Large intestine (tissue), 3 donors: ENCODE measurements at regions not wholly inside any gene's neighbourhood (a gene's known extent, or its start where the extent isn't known, plus 50 kb on each side); places are given as distances from the start of the nearest gene placed in this dataset.

Experiments used
- DNase-seq, 2 donors: peaks; one replicate each; pipeline versions ENCODE4 v3.0.0 to v3.0.0-alpha.2; 2013
- H3K27ac ChIP-seq: one replicate; pipeline ENCODE4 v1.5.1; 2013; ENCODE audit warnings: low read length
- H3K27me3 ChIP-seq: 2 replicates; pipeline ENCODE4 v1.6.1; 2013; ENCODE audit warnings: low read length; ENCODE audit not compliant: control insufficient read depth, insufficient read depth
- H3K36me3 ChIP-seq: 2 replicates; pipeline ENCODE4 v1.6.1; 2013; ENCODE audit warnings: low read length; ENCODE audit not compliant: control insufficient read depth, insufficient read depth
- H3K4me1 ChIP-seq: one replicate; pipeline ENCODE4 v1.6.1; 2013; ENCODE audit warnings: low read length; ENCODE audit not compliant: control insufficient read depth, insufficient read depth
- H3K4me3 ChIP-seq: one replicate; pipeline ENCODE4 v1.5.1; 2013; ENCODE audit warnings: low read length
- H3K9me3 ChIP-seq: one replicate; pipeline ENCODE4 v1.6.1; 2013; ENCODE audit warnings: mild to moderate bottlenecking, low read depth, low read length, moderate library complexity; ENCODE audit not compliant: control insufficient read depth
- WGBS: methylation state at CpG from one replicate; pipeline ENCODE4 v1.1.5; 2013; ENCODE audit warnings: low lambda C conversion rate; ENCODE audit not compliant: insufficient coverage; 5-methylcytosine and 5-hydroxymethylcytosine counted together

DNA sequence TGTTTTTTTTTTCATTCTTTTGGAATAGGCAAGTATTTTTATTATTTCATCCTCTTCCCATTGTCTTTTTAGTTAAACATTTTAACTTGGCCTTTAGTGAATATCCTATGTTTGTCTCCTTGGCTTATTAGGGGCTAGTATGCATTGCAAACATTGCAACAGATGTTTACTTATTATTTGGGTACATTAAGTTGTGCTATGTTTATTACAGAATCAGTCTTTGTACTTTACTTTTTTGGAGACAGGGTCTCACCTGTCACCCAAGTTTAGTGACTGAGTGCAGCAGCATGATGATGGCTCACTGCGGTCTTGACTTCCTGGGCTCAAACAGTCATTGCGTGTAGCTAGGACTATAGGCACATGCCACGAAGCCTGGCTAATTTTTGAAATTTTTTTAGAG lies 51.1 kb upstream of the NUDT6 start:
- H3K36me3 ChIP-seq: peaks cover 16% of the 10 kb centered on the region
- peaks cover 10% of the 10 kb centered on the region for H3K9me3 ChIP-seq
- no peak for DNase-seq
- no CpG with 5 or more reads among the region's 3 CpGs for WGBS
- H3K4me1 ChIP-seq: no peaks in the 10 kb centered on the region
- no peak overlapping the region for H3K4me3 ChIP-seq
- no peak overlapping the region for H3K27ac ChIP-seq
- H3K27me3 ChIP-seq: no peaks in the 10 kb centered on the region

DNA sequence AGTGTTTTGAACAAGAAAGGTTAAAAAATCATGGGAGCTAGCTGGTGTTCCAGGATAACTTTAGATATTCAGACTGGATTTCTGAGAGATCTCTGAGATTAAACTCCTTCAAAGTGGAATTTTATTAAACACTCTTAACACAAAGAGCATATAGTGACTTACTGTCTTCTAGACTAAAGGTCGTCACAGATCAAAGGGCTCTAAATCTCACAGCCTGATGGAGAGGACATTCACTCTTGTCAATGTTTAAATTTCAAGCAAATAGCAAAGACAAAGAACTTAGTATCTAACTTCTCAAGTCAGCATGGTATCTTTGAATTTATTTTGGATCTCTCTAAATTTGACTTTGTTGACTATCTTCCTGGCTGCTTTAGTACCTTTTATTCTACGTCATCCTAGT lies 53.7 kb upstream of the NUDT6 start:
- peaks cover 27% of the 10 kb centered on the region for H3K36me3 ChIP-seq
- no peak for DNase-seq

DNA sequence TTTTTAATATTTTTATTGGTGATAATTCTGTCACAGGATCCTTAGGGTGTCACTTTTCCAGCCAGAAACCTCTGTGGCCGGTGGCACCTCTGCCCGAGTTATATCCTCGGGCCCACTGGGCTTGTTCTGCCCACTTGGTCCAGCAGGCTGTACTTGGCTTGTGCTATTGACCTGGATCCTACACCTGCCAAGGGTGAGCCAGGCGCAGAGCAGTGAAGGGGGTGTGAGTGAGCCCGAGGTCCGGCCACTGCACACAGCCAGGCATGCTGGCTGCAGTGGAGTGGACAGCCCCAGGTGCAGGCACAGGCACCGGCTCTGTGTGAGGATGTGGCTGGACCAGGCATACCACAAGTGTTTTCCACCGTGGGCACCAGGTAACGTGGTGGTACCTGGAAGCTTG lies 54.7 kb upstream of the NUDT6 start:
- no peak overlapping the region for H3K27ac ChIP-seq
- peaks cover 14% of the 10 kb centered on the region for H3K9me3 ChIP-seq
- peaks cover 27% of the 10 kb centered on the region for H3K36me3 ChIP-seq
- H3K4me3 ChIP-seq: no peak overlapping the region
- no peak for DNase-seq
- H3K4me1 ChIP-seq: no peaks in the 10 kb centered on the region
- no CpG with 5 or more reads among the region's 9 CpGs for WGBS
- no peaks in the 10 kb centered on the region for H3K27me3 ChIP-seq

More for the DNA sequence above, 53.7 kb upstream of the NUDT6 start:
- H3K4me1 ChIP-seq: no peaks in the 10 kb centered on the region
- no peak overlapping the region for H3K27ac ChIP-seq
- H3K4me3 ChIP-seq: no peak overlapping the region
- no peaks in the 10 kb centered on the region for H3K27me3 ChIP-seq
- WGBS: 94% methylated on average over 1 of the region's 2 CpGs
- H3K9me3 ChIP-seq: peaks cover 14% of the 10 kb centered on the region

DNA sequence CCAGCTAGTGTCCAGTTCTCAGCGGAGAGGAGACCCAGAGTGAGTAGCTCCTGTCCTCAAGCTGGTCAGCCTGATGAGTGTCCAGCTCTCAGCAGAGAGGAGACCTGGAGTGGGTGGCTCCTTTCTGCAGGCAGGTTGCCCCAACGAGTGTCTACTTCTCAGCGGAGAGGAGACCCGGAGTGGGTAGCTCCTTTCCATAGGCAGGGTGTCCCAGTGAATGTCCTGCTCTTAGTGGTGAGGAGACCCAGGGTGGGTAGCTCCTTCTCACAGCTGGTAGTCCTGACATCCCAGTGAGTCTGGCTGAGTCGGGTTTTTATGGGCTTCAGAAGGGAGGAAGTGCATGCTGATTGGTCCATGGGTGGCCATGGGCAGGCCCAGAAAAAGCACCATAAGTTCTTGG lies 55.7 kb upstream of the NUDT6 start:
- H3K27ac ChIP-seq: no peak overlapping the region
- peaks cover 14% of the 10 kb centered on the region for H3K9me3 ChIP-seq
- no peak for DNase-seq
- H3K27me3 ChIP-seq: no peaks in the 10 kb centered on the region
- peaks cover 27% of the 10 kb centered on the region for H3K36me3 ChIP-seq
- no CpG with 5 or more reads among the region's 5 CpGs for WGBS
- H3K4me1 ChIP-seq: no peaks in the 10 kb centered on the region
- H3K4me3 ChIP-seq: no peak overlapping the region

DNA sequence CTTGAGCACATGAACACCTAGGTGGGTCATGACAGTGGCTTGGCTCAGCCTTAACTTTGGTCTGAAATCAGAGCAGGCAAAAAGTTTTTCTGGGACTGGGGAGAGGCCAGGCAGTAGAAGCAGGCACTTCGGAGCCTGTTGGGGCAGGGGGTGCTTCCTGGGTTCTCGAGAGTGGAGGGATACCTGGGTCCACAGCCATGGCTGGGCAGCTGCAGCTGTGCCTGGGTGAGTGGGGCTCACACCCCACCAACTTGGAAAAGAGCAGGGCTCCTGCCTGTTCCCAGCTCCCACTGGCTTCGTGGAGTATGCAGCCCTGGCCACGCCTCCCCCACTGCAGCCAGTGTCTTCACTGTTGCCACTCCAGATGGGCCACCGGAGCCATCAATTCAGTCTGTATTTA lies 56.4 kb upstream of the NUDT6 start:
- peaks cover 14% of the 10 kb centered on the region for H3K9me3 ChIP-seq

DNA sequence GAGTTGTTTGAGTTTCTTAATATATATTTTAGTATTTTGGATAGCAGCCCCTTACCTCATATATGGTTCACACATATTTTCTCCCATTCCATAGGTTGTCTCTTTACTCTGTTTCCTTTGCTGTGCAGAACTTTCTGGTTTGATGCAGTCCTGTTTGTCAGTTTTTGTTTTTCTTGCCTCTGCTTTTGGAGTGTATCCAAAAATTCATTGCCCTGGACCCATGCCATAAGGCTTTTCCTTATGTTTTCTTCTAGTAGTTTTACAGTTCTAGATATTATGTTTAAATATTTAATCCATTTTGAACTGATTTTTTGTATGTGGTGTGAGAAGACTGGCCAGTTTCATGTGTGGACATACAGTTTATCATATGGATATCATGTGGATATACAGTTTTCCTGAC lies 58.5 kb upstream of the NUDT6 start:
- peaks cover 27% of the 10 kb centered on the region for H3K36me3 ChIP-seq
- no peaks in the 10 kb centered on the region for H3K4me1 ChIP-seq
- peaks cover 12% of the 10 kb centered on the region for H3K9me3 ChIP-seq
- no peaks in the 10 kb centered on the region for H3K27me3 ChIP-seq
- H3K4me3 ChIP-seq: no peak overlapping the region
- DNase-seq: no peak
- H3K27ac ChIP-seq: no peak overlapping the region

More for the DNA sequence above, 56.4 kb upstream of the NUDT6 start:
- no CpG with 5 or more reads among the region's 5 CpGs for WGBS
- no peak overlapping the region for H3K27ac ChIP-seq
- H3K4me1 ChIP-seq: no peaks in the 10 kb centered on the region
- H3K27me3 ChIP-seq: no peaks in the 10 kb centered on the region
- H3K4me3 ChIP-seq: no peak overlapping the region
- DNase-seq: no peak
- H3K36me3 ChIP-seq: peaks cover 27% of the 10 kb centered on the region

DNA sequence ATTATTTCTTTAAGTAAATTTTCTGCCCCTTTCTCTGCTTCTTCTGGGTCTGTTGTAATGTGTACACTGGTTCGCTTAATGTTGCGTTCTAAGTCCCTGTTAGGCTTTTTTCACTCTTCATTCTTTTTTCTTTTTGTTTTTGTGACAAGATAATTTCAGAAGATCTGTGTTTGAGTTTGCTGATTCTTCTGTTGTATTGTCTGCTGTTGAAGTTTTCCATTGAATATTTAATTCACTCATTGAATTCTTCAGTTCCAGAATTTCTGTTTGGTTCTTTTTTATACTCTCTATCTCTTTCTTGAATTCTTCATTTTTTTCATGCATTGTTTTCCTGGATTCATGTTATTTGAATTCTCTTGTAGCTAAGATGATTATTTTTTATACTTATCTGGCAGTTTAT lies 66.3 kb upstream of the NUDT6 start:
- peaks cover 29% of the 10 kb centered on the region for H3K9me3 ChIP-seq
- H3K4me1 ChIP-seq: no peaks in the 10 kb centered on the region
- DNase-seq: no peak
- WGBS: 88% methylated on average over 2 of the region's 2 CpGs
- H3K4me3 ChIP-seq: no peak overlapping the region
- H3K27me3 ChIP-seq: no peaks in the 10 kb centered on the region
- H3K36me3 ChIP-seq: peaks cover 7% of the 10 kb centered on the region
- H3K27ac ChIP-seq: no peak overlapping the region

DNA sequence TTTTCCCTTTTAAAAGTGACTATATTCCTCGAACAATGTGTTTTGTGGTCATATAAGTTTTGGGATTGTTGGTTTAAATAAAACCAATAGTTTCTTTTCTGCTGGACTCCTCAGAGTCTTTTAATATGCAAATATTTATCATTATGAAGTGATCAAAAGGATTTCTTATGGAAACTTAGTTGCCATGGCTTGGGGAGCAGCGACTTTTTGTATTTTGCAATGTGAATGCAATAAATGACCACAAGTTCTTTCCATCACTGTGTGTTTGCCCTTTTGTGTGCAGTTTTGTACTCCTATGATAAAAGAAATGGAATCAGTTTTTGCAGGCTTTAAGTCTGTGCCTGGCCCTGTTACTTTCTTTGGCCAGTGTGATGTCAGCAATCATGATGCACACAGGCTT lies 68.5 kb upstream of the NUDT6 start:
- no peak overlapping the region for H3K27ac ChIP-seq
- H3K36me3 ChIP-seq: peaks cover 7% of the 10 kb centered on the region
- peaks cover 29% of the 10 kb centered on the region for H3K9me3 ChIP-seq
- H3K4me3 ChIP-seq: no peak overlapping the region
- no peaks in the 10 kb centered on the region for H3K27me3 ChIP-seq
- H3K4me1 ChIP-seq: no peaks in the 10 kb centered on the region
- no peak for DNase-seq
- no CpG with 5 or more reads among the region's 2 CpGs for WGBS

DNA sequence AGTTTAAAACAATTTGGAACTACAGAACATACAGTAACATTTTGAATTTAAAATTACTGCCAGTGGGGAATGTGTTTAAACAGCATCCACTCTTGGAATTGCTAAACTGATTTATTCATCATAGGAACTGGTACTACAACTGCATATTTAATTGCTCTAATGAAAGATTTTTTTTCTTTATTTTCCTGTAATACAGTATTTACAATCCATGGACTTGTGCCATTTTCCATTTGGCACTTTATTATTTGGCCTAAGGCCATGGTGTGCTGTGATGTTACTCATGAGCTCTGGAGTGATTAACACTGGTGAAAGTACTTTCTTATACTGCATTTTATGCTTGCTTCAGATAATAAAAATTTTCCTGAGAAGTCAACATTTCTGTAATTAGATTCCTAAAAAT lies 69.7 kb upstream of the NUDT6 start:
- Histone ChIP-seq H3K4me1 (no peaks in the 10 kb centered on the region), H3K36me3 (peaks cover 7% of the 10 kb centered on the region), H3K9me3 (peaks cover 24% of the 10 kb centered on the region), H3K27me3 (no peaks in the 10 kb centered on the region), H3K27ac (no peak overlapping the region), H3K4me3 (no peak overlapping the region)
- no peak for DNase-seq

DNA sequence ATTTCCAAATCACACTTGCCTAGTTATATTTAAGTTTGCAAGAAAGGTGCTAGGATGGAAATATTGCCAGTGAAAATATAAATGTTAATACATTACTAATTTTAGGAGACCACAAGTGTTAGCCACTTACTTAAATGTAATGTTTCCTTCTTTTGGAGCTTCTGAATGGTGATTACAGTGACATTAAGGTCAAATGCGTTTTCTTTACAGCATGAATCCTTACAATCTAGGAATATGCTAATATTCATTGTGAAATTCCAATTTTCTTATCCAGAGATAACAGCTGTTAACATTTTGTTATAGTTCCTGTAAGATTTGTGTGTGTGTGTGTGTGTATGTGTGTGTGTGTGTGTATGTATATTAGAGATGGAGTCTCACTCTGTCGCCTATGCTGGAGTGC lies 70.2 kb upstream of the NUDT6 start:
- H3K9me3 ChIP-seq: peaks cover 18% of the 10 kb centered on the region
- no peaks in the 10 kb centered on the region for H3K27me3 ChIP-seq
- no peak for DNase-seq
- no CpG with 5 or more reads among the region's 2 CpGs for WGBS
- H3K36me3 ChIP-seq: peaks cover 7% of the 10 kb centered on the region
- no peak overlapping the region for H3K4me3 ChIP-seq
- no peak overlapping the region for H3K27ac ChIP-seq
- H3K4me1 ChIP-seq: no peaks in the 10 kb centered on the region

DNA sequence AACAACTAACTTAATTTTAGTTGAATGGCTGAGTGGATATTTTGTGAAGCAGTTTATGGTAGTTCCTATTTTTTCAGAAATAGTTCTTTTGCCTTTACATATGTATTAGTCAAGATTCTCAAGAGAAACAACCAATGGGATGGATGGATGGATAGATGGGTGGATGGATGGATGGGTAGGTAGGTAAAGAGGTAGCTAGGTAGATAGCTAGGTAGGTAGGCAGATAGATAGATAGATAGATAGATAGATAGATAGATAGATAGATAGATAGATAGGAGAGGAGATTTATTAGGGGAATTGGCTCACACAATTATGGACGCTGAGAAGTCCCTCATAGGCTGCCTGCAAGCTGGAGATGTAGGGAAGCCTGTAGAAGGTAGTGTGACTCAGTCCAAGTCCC lies 74.0 kb upstream of the NUDT6 start:
- Histone ChIP-seq H3K4me1 (no peaks in the 10 kb centered on the region), H3K27ac (no peak overlapping the region), H3K36me3 (no peaks in the 10 kb centered on the region), H3K4me3 (no peak overlapping the region), H3K27me3 (no peaks in the 10 kb centered on the region), H3K9me3 (no peaks in the 10 kb centered on the region)
- no CpG with 5 or more reads among the region's 1 CpG for WGBS
- no peak for DNase-seq
